ENCODE measurements at regions not wholly inside any gene's neighbourhood (a gene's known extent, or its start where the extent isn't known, plus 50 kb on each side); places are given as distances from the start of the nearest gene placed in this dataset.

GRCh38 chr12:115095073-115095748, 411.2 kb upstream of the TBX3 start:
- no peaks in the 10 kb centered on the region for H3F3A ChIP-seq (replicated peaks; ENCODE audit: insufficient read depth)
- no peak overlapping the region for H3K4me3 ChIP-seq (ENCODE audit: low read depth in 2 of 2, low read length in 1 of 2)
- no peak overlapping the region for H3K27ac ChIP-seq (ENCODE audit: low read depth in 2 of 2, low read length in 1 of 2)
- H2AFZ ChIP-seq (ENCODE audit: low read depth) = no peak overlapping the region
- peaks cover 0 to 5% of the 10 kb centered on the region in 2 experiments; a peak in 1 of 4 replicates for H3K4me1 ChIP-seq (ENCODE audit: control insufficient read depth in 1 of 2, insufficient read depth in 2 of 2, low read depth in 1 of 2, low read length in 1 of 2)
- POLR2A ChIA-PET = no interaction called here
- CTCF ChIA-PET = no interaction called here
- whole genome bisulfite sequencing (ENCODE audit: low lambda C conversion rate) = 84% methylated on average over 10 of the region's 10 CpGs
- DNase-seq = no peak
- H3K4me2 ChIP-seq = no peak overlapping the region
- no peaks in the 10 kb centered on the region for H3K9me3 ChIP-seq
- H3K79me2 ChIP-seq (ENCODE audit: insufficient read depth) = no peaks in the 10 kb centered on the region
- no peaks in the 10 kb centered on the region for H4K20me1 ChIP-seq (ENCODE audit: insufficient read depth)
- TF ChIP-seq TCF12 (IDR thresholded peaks at IDR 0.05) (no peak), GATA2 (CRISPR knock-in tag; IDR thresholded peaks at IDR 0.05) (no peak), RFX5 (IDR thresholded peaks at IDR 0.05; ENCODE audit: low read length) (no peak), SIN3A (IDR thresholded peaks at IDR 0.05; ENCODE audit: borderline replicate concordance, low read depth, low read length) (no peak), ELF1 (IDR thresholded peaks at IDR 0.05) (no peak), RAD21 (IDR thresholded peaks at IDR 0.05; ENCODE audit: low read length) (no peak), FOSL2 (IDR thresholded peaks at IDR 0.05; ENCODE audit: borderline replicate concordance, low read depth) (no peak), CHD2 (IDR thresholded peaks at IDR 0.05; ENCODE audit: low read length, partially characterized antibody) (no peak), FOXM1 (IDR thresholded peaks at IDR 0.05; ENCODE audit: low read depth) (no peak), NFIC (IDR thresholded peaks at IDR 0.05; ENCODE audit: borderline replicate concordance) (no peak)
- TF ChIP-seq, protein P1, sequence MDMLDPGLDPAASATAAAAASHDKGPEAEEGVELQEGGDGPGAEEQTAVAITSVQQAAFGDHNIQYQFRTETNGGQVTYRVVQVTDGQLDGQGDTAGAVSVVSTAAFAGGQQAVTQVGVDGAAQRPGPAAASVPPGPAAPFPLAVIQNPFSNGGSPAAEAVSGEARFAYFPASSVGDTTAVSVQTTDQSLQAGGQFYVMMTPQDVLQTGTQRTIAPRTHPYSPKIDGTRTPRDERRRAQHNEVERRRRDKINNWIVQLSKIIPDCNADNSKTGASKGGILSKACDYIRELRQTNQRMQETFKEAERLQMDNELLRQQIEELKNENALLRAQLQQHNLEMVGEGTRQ (IDR thresholded peaks at IDR 0.05; ENCODE audit: borderline replicate concordance, low read depth, low read length) = no peak
- H3K9me2 ChIP-seq = no peaks in the 10 kb centered on the region
- H3K9ac ChIP-seq = no peak overlapping the region
- no peaks in the 10 kb centered on the region for H3K36me3 ChIP-seq (replicated peaks in 1 of 2; ENCODE audit: control insufficient read depth in 1 of 2, insufficient read depth in 2 of 2, low read length in 1 of 2)
- no peaks in the 10 kb centered on the region for H3K27me3 ChIP-seq (ENCODE audit: insufficient read depth)

DNA sequence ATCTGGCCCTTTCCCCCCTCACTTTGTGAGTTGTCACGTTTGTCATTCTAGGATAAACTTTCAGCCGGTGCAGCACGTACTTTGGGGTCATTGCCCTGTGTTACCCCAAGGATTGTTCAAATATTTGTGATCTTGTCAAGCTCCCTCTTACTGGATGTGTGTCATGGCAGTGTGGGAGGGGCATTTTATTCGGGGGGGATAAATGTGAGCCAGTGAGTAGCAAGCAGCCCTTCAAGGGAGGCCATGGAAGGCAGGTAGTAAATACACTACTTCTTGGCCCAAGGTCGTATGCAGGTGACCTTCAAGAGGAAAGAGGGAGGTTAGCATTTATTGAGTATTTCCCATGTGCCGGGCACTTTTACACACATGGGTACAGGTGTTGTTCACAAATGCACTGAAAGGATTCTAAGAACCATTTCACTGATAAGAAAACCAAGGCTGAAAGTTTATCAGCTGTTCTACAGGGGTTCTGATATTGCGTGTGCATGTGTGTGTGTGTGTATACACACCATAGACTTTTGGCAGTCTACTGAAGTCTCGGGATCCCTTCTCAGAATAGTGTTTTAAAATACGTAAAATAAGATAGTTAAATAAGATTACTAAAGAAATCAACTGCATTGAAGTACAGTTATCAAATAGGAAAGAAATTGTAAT, 410.3 kb upstream of the TBX3 start:
- Histone ChIP-seq H3K9ac (no peak overlapping the region), H3K4me3 (ENCODE audit: low read depth in 2 of 2, low read length in 1 of 2) (no peak overlapping the region), H3F3A (replicated peaks; ENCODE audit: insufficient read depth) (no peaks in the 10 kb centered on the region), H3K9me2 (no peaks in the 10 kb centered on the region), H3K79me2 (ENCODE audit: insufficient read depth) (no peaks in the 10 kb centered on the region), H3K27ac (ENCODE audit: low read depth in 2 of 2, low read length in 1 of 2) (no peak overlapping the region), H4K20me1 (ENCODE audit: insufficient read depth) (no peaks in the 10 kb centered on the region), H3K9me3 (no peaks in the 10 kb centered on the region), H3K36me3 (replicated peaks in 1 of 2; ENCODE audit: control insufficient read depth in 1 of 2, insufficient read depth in 2 of 2, low read length in 1 of 2) (no peaks in the 10 kb centered on the region), H3K4me1 (ENCODE audit: control insufficient read depth in 1 of 2, insufficient read depth in 2 of 2, low read depth in 1 of 2, low read length in 1 of 2) (peaks cover 0 to 5% of the 10 kb centered on the region in 2 experiments; a peak in 1 of 4 replicates), H3K27me3 (ENCODE audit: insufficient read depth) (no peaks in the 10 kb centered on the region), H3K4me2 (no peak overlapping the region), H2AFZ (ENCODE audit: low read depth) (no peak overlapping the region)
- ChIA-PET POLR2A (no interaction called here), CTCF (no interaction called here)
- no peak for DNase-seq
- WGBS (ENCODE audit: low lambda C conversion rate) = 74% methylated on average over 9 of the region's 9 CpGs
- TF ChIP-seq GATA2 (CRISPR knock-in tag; IDR thresholded peaks at IDR 0.05) (no peak), GABPA (IDR thresholded peaks at IDR 0.05; ENCODE audit: low read depth) (no peak), RFX5 (IDR thresholded peaks at IDR 0.05; ENCODE audit: low read length) (no peak), POLR2AphosphoS5 (IDR thresholded peaks at IDR 0.05; ENCODE audit: low read depth, low read length) (no peak), REST (IDR thresholded peaks at IDR 0.05; ENCODE audit: low read depth, low read length) (no peak), FOSL2 (IDR thresholded peaks at IDR 0.05; ENCODE audit: borderline replicate concordance, low read depth) (no peak), TAF1 (IDR thresholded peaks at IDR 0.05; ENCODE audit: borderline replicate concordance, low read depth, low read length) (no peak)
- TF ChIP-seq, protein P2, sequence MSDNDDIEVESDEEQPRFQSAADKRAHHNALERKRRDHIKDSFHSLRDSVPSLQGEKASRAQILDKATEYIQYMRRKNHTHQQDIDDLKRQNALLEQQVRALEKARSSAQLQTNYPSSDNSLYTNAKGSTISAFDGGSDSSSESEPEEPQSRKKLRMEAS (IDR thresholded peaks at IDR 0.05; ENCODE audit: low read depth) = no peak
- TF ChIP-seq, protein P3, sequence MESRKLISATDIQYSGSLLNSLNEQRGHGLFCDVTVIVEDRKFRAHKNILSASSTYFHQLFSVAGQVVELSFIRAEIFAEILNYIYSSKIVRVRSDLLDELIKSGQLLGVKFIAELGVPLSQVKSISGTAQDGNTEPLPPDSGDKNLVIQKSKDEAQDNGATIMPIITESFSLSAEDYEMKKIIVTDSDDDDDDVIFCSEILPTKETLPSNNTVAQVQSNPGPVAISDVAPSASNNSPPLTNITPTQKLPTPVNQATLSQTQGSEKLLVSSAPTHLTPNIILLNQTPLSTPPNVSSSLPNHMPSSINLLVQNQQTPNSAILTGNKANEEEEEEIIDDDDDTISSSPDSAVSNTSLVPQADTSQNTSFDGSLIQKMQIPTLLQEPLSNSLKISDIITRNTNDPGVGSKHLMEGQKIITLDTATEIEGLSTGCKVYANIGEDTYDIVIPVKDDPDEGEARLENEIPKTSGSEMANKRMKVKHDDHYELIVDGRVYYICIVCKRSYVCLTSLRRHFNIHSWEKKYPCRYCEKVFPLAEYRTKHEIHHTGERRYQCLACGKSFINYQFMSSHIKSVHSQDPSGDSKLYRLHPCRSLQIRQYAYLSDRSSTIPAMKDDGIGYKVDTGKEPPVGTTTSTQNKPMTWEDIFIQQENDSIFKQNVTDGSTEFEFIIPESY (IDR thresholded peaks at IDR 0.05; ENCODE audit: borderline replicate concordance, low read depth) = no peak
- TF ChIP-seq, protein P4, sequence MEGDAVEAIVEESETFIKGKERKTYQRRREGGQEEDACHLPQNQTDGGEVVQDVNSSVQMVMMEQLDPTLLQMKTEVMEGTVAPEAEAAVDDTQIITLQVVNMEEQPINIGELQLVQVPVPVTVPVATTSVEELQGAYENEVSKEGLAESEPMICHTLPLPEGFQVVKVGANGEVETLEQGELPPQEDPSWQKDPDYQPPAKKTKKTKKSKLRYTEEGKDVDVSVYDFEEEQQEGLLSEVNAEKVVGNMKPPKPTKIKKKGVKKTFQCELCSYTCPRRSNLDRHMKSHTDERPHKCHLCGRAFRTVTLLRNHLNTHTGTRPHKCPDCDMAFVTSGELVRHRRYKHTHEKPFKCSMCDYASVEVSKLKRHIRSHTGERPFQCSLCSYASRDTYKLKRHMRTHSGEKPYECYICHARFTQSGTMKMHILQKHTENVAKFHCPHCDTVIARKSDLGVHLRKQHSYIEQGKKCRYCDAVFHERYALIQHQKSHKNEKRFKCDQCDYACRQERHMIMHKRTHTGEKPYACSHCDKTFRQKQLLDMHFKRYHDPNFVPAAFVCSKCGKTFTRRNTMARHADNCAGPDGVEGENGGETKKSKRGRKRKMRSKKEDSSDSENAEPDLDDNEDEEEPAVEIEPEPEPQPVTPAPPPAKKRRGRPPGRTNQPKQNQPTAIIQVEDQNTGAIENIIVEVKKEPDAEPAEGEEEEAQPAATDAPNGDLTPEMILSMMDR (IDR thresholded peaks at IDR 0.05) = no peak

Data from SK-N-SH (cell line).